Neural crest cell (in vitro differentiated cells): ENCODE measurements at regions not wholly inside any gene's neighbourhood (a gene's known extent, or its start where the extent isn't known, plus 50 kb on each side); places are given as distances from the start of the nearest gene placed in this dataset.

Experiments
- DNase-seq: peaks from one replicate; pipeline ENCODE4 v3.0.0; 2021; ENCODE audit warnings: low read depth, mixed read lengths, low spot score
- H3K27ac Mint-ChIP-seq: one replicate; pipeline ENCODE4 v1.8.0; 2021; ENCODE audit warnings: mild to moderate bottlenecking, mixed read lengths; ENCODE audit not compliant: unreplicated experiment
- H3K27me3 Mint-ChIP-seq: 2 replicates; pipeline ENCODE4 v1.8.0; 2021; ENCODE audit warnings: low read depth, mild to moderate bottlenecking, mixed read lengths
- H3K36me3 Mint-ChIP-seq: 2 replicates; pipeline ENCODE4 v1.8.0; 2021; ENCODE audit warnings: low read depth, mild to moderate bottlenecking, mixed read lengths
- H3K4me1 Mint-ChIP-seq: 2 replicates; pipeline ENCODE4 v1.8.0; 2021; ENCODE audit warnings: mixed read lengths
- H3K4me3 Mint-ChIP-seq: one replicate; pipeline ENCODE4 v1.8.0; 2021; ENCODE audit warnings: mild to moderate bottlenecking, mixed read lengths
- H3K9me3 Mint-ChIP-seq: 2 replicates; pipeline ENCODE4 v1.8.0; 2021; ENCODE audit warnings: mixed read lengths
- CTCF ChIP-seq: fragments of 200-600 bp; sonication (generic); conservative IDR thresholded peaks from 2 replicates; pipeline ENCODE4 v1.5.0; 2021; ENCODE audit warnings: antibody characterized with exemption, mild to moderate bottlenecking

- no peak for TF ChIP-seq CTCF
- Mint-ChIP-seq H3K27ac (no peak overlapping the region), H3K36me3 (no peaks in the 10 kb centered on the region), H3K4me1 (no peaks in the 10 kb centered on the region), H3K4me3 (no peak overlapping the region), H3K9me3 (no peaks in the 10 kb centered on the region), H3K27me3 (no peaks in the 10 kb centered on the region)
- no peak for DNase-seq
Observed at GRCh38 chr6:119818876-119819275, 469.3 kb upstream of the MAN1A1 start.

GRCh38 chr6:119814609-119815400 is 465.2 kb upstream of the MAN1A1 start:
- no peaks in the 10 kb centered on the region for H3K9me3 Mint-ChIP-seq
- H3K27ac Mint-ChIP-seq, result no peak overlapping the region
- H3K4me1 Mint-ChIP-seq, result no peaks in the 10 kb centered on the region
- no peaks in the 10 kb centered on the region for H3K36me3 Mint-ChIP-seq
- no peaks in the 10 kb centered on the region for H3K27me3 Mint-ChIP-seq
- DNase-seq, result no peak
- no peak overlapping the region for H3K4me3 Mint-ChIP-seq
- TF ChIP-seq CTCF, result no peak

GRCh38 chr6:119802464-119802863 is 452.9 kb upstream of the MAN1A1 start:
- no peaks in the 10 kb centered on the region for H3K36me3 Mint-ChIP-seq

GRCh38 chr6:119801056-119801455 is 451.5 kb upstream of the MAN1A1 start:
- H3K9me3 Mint-ChIP-seq, result peaks cover 2% of the 10 kb centered on the region
- no peak for TF ChIP-seq CTCF
- no peak for DNase-seq
- no peak overlapping the region for H3K27ac Mint-ChIP-seq
- no peaks in the 10 kb centered on the region for H3K36me3 Mint-ChIP-seq
- H3K4me1 Mint-ChIP-seq, result peaks cover 12% of the 10 kb centered on the region
- H3K4me3 Mint-ChIP-seq, result no peak overlapping the region
- no peaks in the 10 kb centered on the region for H3K27me3 Mint-ChIP-seq

More at GRCh38 chr6:119802464-119802863, 452.9 kb upstream of the MAN1A1 start:
- Mint-ChIP-seq H3K9me3 (peaks cover 2% of the 10 kb centered on the region), H3K27me3 (no peaks in the 10 kb centered on the region), H3K4me3 (no peak overlapping the region), H3K27ac (no peak overlapping the region), H3K4me1 (peaks cover 12% of the 10 kb centered on the region)
- TF ChIP-seq CTCF, result no peak
- DNase-seq, result no peak

- Mint-ChIP-seq H3K36me3 (no peaks in the 10 kb centered on the region), H3K4me3 (no peak overlapping the region), H3K4me1 (peaks cover 12% of the 10 kb centered on the region), H3K27ac (no peak overlapping the region), H3K27me3 (no peaks in the 10 kb centered on the region), H3K9me3 (peaks cover 2% of the 10 kb centered on the region)
- no peak for TF ChIP-seq CTCF
- DNase-seq, result no peak
Observed at GRCh38 chr6:119800526-119800925, 451.0 kb upstream of the MAN1A1 start.
